ENCODE measurements at regions not wholly inside any gene's neighbourhood (a gene's known extent, or its start where the extent isn't known, plus 50 kb on each side); places are given as distances from the start of the nearest gene placed in this dataset.

DNA sequence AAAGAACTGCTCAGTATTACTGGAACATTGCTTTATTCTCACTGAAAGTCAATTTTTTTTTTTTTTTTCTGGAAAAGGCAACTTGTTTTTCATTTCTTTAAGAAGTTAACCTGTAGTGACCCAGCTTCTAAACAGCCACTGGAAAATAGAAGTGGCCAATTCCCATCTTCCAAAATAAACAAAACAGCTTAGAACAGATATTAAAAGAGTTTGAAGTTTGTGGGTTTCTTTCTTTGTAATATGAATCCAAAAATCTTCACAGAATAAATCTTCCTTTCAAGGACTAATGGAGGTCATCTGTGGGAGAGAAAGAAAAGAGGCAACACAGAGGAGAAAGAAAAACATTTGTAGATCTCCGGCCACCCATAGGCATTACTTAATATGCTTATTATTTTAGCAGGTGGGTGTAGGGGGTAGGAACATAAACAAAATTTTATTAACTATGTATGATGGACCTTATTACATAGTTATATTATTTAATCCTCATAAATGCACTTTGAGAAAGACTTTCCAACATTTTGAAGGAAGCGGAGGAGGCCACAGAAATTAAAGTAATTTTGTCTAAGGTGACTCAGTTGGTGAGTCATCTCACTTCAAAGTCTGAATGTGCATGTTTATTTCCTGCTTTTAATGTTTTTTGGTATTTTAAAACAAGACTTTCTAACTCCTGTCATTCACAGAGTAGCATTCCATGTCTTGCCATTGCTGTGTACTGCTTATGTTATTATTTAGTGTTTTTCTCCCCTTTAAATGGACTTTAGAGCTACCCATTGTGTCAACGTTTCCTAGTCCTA is 1791.8 kb upstream of the WWC1 start:
- TF ChIP-seq POLR2AphosphoS5 (IDR thresholded peaks at IDR 0.05; ENCODE audit: borderline replicate concordance, low read depth, low read length) (no peak), EZH2 (IDR thresholded peaks at IDR 0.05) (no peak), FOXP2 (optimal IDR thresholded peaks at IDR 0.05; ENCODE audit: control extremely low read depth, extremely low read length, insufficient read depth) (no peak)
